ENCODE measurements at regions not wholly inside any gene's neighbourhood (a gene's known extent, or its start where the extent isn't known, plus 50 kb on each side); places are given as distances from the start of the nearest gene placed in this dataset.

DNA sequence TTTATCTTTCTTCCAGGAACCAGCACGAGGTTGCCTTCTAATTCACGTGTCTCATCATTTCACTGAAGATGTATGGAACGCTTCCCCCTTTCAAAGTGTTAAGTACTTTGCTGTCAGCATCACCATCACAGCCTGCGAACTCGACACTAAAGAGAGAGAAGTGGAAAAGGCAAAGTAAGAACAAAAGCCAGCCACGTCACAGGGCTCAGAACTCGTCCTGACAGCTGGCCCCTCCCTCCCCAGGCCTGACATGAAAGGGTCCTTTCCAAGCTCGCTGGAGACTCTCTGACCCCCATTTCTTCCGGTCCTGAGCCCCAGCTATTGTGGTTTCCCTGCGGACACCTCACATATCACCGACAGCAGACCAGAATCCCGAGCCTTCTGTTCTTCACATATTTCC, 177.8 kb upstream of the NTM start:
- ATAC-seq = no peak

- ATAC-seq = no peak
Measured at GRCh38 chr11:131193031-131193501, 177.3 kb upstream of the NTM start.

- ATAC-seq = no peak
Measured at GRCh38 chr11:131194726-131195125, 175.7 kb upstream of the NTM start.

- no peak for ATAC-seq
Measured at GRCh38 chr11:131195661-131196517, 174.5 kb upstream of the NTM start.

DNA sequence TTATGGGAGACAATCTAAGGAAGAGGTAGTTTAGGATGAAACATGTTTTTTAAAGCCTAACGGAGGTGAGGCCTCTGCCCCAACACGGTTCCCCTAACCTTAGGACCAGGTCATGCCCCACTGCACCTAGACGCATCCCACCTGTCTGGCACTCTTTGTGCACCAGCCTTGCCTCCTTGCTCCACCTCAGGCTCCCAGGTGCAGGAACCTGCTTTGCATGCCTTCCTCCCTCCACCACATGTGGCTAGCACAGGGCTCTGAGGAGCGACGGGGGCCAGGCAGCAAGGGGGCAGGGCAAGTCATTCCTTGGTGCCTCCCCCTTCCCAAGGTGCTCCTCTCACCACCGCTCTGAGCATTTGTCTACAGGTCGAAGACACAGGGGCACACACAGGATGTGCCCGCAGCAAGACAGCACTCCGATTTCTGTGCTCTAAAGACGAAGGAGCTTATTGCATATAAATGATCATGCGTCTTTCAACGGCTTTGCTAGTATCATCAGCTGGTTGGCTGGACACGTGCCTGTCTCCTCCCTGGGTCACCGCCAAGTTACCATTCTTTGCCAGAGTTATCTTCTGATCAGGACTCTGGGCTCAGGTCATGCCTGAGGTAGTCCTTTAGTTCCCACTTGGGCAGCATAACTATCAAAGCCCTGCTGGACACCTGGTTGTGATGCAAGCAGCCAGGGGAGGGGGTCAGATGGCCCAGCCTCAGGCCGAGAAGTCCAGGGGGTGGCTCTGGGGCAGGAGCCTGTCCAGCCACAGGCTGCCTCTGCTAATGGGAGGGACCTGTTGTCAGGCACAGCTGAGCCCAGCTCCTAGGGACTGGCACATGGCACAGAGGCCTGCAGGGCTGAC, 172.0 kb upstream of the NTM start:
- no peak for ATAC-seq

GRCh38 chr11:131199015-131199280, 171.5 kb upstream of the NTM start:
- no peak for ATAC-seq

GRCh38 chr11:131201674-131202073, 168.7 kb upstream of the NTM start:
- ATAC-seq = no peak

GRCh38 chr11:131203040-131203439, 167.4 kb upstream of the NTM start:
- no peak for ATAC-seq

DNA sequence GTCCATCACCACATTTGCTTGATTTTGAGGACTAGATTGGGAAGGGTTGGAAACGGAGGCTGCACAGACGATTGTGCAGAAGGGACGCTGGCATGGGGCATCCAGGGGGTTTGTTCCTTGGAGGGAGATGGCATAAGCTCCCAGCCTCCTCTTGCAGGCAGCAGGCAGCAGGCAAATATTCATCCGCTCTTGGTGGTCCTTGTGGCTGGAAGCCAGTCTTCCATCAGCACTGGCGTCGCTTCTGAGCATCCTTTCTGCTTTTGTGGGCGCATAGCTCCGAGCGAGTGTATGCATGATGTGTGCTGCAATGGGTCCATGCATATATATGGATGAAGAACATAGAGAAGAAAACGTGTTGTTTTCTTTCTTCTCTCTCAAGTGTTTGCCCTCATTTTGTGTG, 166.1 kb upstream of the NTM start:
- no peak for ATAC-seq

DNA sequence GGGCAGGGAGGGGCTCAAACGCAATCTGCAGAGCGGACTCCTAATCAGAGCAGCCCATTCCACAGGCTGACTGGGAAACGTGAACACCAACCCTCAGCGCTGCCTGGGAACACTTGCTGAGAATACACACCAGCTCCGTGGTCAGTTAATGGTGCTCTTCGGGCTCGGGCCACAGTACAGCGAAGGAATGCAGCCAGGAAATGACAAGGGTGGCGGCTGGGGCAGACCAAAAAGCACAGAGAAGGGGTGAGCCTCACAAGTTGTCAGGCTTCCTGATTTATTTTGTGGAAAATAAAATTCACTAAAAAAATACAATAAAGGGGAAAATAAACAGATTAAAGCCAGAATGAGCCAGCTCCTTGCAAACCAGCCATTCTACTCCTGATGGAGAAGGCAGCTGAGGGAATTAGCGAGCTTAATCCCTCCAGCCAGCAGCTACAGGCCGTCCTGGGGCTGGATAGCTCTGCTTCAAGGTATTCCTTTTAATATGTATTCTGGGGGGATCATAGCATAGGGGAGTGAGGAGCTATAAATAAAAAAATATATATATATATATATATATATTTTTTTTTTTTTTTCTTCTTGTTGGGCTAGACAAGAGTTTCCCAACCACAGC, 165.5 kb upstream of the NTM start:
- ATAC-seq = no peak

DNA sequence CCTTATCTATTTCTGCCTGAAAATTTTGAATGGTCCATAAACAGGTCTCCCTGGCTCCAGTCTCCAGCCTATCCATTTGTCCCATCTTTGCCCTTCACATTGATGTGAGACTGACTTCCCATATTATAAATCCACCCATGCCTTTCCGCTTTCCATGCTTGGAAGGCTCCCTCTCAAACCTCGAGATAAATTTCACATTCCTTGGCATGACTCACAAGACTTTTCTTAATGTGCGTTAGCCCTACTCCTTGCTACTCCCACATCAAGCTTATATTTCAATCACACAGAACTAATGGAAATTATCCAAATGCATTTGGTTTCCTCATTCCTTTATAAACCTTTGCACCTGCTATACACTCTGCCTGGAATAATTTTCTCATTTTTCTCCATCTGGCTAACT, 163.7 kb upstream of the NTM start:
- no peak for ATAC-seq

DNA sequence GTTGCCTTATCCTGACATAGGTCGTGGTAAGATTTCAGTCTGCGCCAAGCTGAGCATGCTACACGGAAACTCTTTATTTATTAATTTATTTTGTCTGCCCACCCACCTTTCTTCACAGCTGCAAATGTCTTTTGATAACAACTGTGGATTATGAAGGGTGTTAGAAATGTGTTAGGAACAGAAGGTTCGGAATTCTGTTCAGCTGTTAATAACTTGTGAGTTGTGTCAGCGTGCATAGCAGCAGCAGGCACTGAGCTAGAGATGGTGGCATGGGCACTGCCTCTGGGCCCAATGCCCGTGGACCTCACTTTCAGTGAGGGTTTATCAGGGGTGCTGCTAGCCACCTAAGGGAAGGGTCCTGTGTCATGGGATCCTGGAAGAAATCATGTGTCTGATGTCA, 162.5 kb upstream of the NTM start:
- no peak for ATAC-seq

GRCh38 chr11:131217313-131218310, 152.8 kb upstream of the NTM start:
- no peak for ATAC-seq

GRCh38 chr11:131218542-131218941, 151.9 kb upstream of the NTM start:
- no peak for ATAC-seq

DNA sequence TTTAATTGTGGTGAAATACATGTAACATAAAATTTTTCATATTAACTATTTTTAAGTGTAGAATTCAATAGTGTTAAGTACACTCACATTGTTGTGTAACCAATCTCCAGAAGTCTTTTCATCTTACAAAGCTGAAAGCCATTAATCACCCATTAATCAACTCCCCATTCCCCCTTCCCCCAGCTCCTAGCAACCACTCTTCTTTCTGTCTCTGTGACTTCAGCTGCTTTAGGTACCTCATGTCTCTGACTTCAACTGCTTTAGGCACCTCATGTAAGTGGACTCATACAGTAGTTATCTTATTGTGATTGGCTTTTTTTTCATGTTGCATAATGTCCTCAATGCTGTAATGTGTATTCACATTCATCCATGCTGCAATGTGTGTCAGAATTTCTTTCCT, 150.8 kb upstream of the NTM start:
- no peak for ATAC-seq

DNA sequence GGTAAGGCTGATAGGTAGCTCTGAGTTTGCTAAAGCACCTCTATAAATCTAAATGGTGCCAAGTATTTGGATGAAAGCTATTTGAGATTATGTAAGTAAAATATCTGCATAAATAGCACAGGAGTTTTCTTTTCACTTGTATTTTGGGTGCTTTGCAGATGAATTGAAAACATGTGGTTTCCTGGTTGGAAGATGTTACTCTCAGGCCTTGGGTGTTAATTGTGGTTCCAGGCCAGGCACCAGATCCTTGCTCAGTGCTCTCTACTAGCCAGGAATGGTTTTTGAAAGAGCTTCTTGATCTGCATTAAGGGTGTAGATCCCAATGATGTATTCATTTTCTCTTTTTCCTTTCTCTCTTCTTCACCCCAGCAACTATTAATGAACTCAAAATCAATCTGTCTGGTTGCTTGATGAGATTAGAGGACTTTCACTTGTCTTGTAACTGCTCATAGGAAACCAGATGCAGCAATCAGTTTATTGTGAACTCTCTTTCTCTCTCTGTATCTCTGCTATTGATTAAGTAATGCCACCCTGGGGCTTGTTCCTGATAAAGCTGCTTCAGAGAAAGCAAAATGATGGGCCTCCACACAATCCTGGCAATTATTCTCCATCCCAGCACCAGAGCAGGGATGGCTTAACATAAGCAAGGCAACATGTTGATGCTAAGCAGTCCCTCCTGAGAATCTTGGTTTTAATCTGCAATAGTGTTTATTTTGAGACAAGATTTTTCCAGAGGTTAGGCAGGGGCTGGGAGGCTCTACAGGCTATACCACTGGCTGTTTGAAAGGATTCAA, 147.0 kb upstream of the NTM start:
- ATAC-seq = no peak

DNA sequence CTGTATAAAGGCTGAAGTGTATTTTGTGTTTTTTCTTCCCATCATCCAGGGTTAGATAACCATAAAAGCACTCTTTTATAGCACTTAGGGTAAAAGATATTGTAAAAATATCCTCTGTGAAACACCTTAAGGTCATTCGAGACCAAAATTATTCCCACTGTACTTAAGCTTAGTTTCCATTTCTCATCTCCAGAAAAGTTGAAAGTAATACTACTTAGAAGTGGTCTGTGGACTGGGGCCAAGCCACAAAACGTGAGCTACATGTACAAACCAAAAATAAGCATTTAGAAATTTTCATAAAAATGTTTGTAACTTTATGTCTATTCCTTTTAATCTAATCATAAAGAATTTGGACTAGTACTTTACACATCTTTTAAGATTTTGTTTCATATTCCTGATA, 142.0 kb upstream of the NTM start:
- ATAC-seq = no peak

GRCh38 chr11:131229221-131229620, 141.2 kb upstream of the NTM start:
- no peak for ATAC-seq

DNA sequence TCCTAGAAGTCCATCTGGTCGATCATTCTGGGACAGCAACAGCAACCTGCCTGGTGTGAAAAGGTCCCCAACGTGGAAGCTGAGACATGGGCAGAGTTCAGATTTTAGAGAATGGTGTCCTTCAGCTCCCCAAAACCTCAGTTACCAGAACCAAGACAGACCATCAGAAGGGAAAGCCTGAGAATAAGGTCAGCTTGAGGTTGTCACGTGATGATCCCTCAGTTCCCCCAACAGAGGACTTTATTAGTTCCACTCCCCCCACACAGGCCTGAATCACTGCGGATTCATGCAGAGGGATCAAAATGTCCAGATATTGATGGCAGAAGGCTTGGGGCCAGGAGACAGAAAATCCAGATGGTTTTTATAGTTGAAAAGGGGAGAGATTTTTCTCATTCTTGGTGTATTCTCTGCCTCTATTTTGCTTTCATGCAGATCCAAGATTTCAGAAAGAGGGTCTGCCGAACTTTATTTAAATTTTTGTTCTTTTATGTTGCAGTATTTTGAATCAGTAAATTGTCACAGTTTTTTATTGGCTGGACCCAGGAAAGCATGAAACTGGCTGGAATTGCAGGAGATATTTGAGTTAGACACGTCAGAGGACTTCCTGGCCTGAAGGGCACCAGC, 139.0 kb upstream of the NTM start:
- no peak for ATAC-seq

DNA sequence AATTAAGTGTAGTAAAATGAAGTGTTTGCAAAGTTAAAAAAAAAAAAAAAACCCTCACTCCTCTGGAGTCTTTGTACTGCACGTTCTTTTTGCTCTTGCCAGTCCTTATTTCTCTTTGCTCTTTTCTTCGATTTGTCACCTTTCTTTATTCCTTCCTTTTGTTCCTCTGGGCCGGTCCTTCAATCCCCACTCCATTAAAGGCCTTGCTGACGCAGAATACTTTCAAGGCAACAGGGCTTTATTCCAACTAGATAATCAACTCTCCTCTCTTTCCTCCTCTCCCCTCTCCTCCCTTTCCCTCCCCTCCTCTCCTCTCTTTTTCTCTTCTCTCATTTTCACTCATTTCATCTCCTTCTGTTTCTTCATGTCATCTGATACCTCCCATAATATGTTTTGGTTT, 138.2 kb upstream of the NTM start:
- no peak for ATAC-seq

DNA sequence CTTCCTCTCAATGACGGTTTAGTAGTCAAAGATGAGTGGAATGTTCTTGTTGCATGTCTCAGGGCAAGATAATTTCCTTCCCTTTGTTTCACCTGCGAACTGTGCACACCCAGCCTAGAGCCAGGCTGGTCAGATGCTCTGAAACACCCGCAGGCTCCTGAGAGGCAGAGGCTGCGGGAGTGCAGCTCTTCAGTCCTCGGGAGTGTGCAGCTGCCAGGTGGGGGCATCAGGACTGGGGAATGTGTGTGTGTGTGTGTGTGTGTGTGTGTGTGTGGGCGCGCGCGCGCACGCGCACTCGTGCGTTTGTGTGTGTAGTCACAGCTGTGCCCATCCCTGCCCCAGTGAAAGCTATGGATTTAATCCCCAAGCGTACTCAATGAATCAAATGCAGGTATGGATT, 136.2 kb upstream of the NTM start:
- ATAC-seq = no peak
